Epithelial cell of esophagus (primary cell): ENCODE measurements at regions not wholly inside any gene's neighbourhood (a gene's known extent, or its start where the extent isn't known, plus 50 kb on each side); places are given as distances from the start of the nearest gene placed in this dataset.
A peak's percentile ranks its signal among the peaks of the same experiment; 100 is the strongest.

Experiments used
- DNase-seq: peaks from one replicate; pipeline ENCODE4 v3.0.0; 2010; ENCODE audit warnings: low read depth
- H3K4me3 ChIP-seq: 2 replicates; pipeline ENCODE4 v1.5.1; 2011; ENCODE audit warnings: mild to moderate bottlenecking, low read length, control low read depth
- TF ChIP-seq, protein P1 (sequence below): IDR thresholded peaks from 2 replicates; pipeline ENCODE4 v1.5.1; 2011; ENCODE audit warnings: low read depth, mild to moderate bottlenecking, low read length, control low read depth, inconsistent platforms; ENCODE audit not compliant: insufficient read depth; ENCODE audit errors: missing control alignments

DNA sequence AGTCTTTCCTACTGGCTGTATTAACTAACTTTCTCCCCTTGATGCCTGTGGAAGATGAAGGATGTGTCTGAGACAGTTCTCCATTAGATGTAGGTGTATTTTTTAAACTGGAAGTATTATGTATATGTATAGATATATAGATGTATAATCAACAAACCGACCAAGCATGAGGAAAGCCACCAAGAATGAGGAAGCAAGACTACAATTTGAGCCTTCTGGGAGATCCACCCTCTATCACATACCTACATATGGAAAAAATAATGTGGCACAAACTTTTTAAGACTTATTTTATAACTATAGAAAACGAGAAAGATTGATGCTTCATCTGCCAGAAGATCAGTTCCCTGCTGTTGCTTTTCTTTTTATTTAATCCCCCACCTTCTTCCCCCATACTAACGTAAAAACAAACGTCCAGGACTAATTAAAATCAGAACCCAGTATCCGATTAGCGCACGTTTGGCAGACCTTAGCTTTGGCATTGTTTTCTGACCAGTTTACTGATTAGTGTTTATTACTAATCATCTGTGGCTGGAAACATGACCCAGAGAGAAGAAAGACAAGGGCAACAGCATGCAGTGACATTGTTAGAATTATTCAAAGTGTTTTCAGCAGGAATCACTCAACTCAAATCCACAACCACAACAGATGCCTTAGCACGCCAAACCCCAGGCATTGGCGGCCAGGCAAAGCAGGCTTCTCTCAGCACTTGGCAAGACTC is 490.2 kb downstream of the EBF1 start:
- TF ChIP-seq, protein P1, sequence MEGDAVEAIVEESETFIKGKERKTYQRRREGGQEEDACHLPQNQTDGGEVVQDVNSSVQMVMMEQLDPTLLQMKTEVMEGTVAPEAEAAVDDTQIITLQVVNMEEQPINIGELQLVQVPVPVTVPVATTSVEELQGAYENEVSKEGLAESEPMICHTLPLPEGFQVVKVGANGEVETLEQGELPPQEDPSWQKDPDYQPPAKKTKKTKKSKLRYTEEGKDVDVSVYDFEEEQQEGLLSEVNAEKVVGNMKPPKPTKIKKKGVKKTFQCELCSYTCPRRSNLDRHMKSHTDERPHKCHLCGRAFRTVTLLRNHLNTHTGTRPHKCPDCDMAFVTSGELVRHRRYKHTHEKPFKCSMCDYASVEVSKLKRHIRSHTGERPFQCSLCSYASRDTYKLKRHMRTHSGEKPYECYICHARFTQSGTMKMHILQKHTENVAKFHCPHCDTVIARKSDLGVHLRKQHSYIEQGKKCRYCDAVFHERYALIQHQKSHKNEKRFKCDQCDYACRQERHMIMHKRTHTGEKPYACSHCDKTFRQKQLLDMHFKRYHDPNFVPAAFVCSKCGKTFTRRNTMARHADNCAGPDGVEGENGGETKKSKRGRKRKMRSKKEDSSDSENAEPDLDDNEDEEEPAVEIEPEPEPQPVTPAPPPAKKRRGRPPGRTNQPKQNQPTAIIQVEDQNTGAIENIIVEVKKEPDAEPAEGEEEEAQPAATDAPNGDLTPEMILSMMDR = no peak
- no peak overlapping the region for H3K4me3 ChIP-seq
- no peak for DNase-seq

- DNase-seq = no peak
- no peak overlapping the region for H3K4me3 ChIP-seq
- TF ChIP-seq, protein P1 = no peak
Observed at GRCh38 chr5:158607088-158607487, 492.6 kb downstream of the EBF1 start.

DNA sequence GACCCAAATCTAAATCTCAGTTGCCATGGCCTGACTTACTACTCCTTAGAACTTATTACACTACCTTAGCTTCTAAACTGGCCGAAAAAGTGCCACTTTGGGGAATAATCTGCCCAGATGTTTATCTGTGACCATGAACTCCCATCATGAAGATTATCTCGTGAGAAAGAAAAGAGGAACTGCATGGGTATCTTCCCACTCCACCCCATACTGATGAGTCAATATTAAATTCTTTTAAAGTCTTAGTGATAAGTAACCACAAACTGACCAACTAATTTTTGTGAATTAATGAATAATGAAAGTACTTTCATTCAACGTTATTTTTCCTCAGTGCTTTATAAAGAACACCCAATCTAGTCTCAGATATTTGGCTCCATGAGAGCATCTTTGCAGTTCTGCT is 493.5 kb downstream of the EBF1 start:
- TF ChIP-seq, protein P1 = no peak
- no peak for DNase-seq
- H3K4me3 ChIP-seq = no peak overlapping the region

DNA sequence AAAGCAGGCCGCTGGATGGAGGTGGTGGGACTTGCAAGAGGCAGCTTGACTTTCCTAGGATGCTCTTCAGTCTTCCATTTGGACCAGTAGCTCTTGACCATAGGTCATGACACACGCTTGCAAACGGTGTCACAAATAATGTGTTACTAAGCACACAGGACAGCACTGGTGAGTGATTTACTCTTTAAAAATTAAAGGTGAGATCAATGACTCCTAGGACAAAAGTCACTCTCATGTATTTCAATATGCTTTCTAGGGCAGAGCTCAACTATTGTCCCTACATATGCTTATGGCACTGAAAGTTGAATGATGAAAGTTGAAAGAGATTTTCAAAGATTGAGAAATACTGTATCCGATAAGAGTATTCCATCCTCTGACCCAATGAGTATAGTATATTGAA is 496.7 kb downstream of the EBF1 start:
- H3K4me3 ChIP-seq = no peak overlapping the region
- TF ChIP-seq, protein P1 = no peak
- DNase-seq = no peak

- TF ChIP-seq, protein P1 = no peak
- DNase-seq = peak; percentile 28
- no peak overlapping the region for H3K4me3 ChIP-seq
Observed at GRCh38 chr5:158601118-158601517, 498.6 kb downstream of the EBF1 start.

DNA sequence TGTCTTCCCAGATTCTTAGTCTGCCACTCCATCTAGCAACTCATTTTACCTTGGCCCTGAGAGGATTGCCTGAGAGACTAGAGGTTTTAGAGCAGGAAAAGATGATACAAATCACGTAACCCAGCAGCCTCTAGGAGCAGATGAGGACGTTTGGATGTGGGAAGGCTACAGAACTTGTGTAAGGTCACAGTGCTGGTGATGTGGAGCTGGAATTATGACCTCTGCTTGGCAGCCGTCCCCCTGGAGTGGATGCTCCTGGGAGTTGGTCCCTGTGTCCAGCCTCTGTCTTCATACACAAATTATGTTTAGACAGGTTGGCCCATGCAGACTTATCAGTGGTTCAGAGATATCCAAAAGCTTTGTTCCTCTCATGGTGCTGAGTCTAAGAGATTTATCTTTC is 499.0 kb downstream of the EBF1 start:
- no peak for DNase-seq
- no peak overlapping the region for H3K4me3 ChIP-seq
- TF ChIP-seq, protein P1 = no peak

DNA sequence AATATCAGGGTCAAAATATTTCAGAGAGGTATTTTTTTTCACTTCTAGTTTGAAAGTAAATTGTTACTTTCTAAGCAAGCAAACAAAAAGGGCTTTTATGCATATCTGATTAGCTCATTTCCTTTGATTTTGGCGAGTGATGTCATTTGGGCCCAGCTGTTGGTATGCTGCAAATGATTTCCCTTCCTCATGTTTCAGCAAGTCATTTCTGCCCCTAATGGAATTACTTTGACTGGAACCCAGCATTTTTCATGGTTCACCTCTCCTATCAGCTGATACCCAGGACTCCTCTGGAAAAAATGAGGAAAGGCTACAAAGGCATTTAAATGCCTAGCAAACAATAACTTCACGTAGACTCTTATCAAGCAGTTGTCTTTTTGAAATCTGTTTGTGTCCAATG is 500.6 kb downstream of the EBF1 start:
- peak; percentile 24 for DNase-seq
- TF ChIP-seq, protein P1 = no peak
- H3K4me3 ChIP-seq = no peak overlapping the region
